ENCODE measurements at regions not wholly inside any gene's neighbourhood (a gene's known extent, or its start where the extent isn't known, plus 50 kb on each side); places are given as distances from the start of the nearest gene placed in this dataset.

GRCh38 chr2:35788543-35788942 is 567.0 kb upstream of the CRIM1 start:
- WGBS, 2 donors = 91 to 97% methylated on average over 10 of the region's 10 CpGs
- H3K27ac ChIP-seq = no peak overlapping the region
- H3K4me3 ChIP-seq = no peak overlapping the region
- no peaks in the 10 kb centered on the region for H3K9me3 ChIP-seq
- TF ChIP-seq CTCF (IDR thresholded peaks at IDR 0.05) (no peak), POLR2A (IDR thresholded peaks at IDR 0.05) (no peak)
- intact Hi-C loops (cut with DNase I) = no loop called here
- no peak for DNase-seq
- H3K4me1 ChIP-seq = no peaks in the 10 kb centered on the region
- no peaks in the 10 kb centered on the region for H3K36me3 ChIP-seq
- H3K27me3 ChIP-seq = no peaks in the 10 kb centered on the region

- Histone ChIP-seq H3K4me3 (no peak overlapping the region), H3K27ac (no peak overlapping the region), H3K36me3 (no peaks in the 10 kb centered on the region), H3K9me3 (no peaks in the 10 kb centered on the region), H3K4me1 (no peaks in the 10 kb centered on the region), H3K27me3 (no peaks in the 10 kb centered on the region)
- 59 to 74% methylated on average over 4 of the region's 4 CpGs for WGBS, 2 donors
- no peak for TF ChIP-seq CTCF (IDR thresholded peaks at IDR 0.05)
- TF ChIP-seq POLR2A (IDR thresholded peaks at IDR 0.05) = no peak
- no peak for DNase-seq
- intact Hi-C loops (cut with DNase I) = no loop called here
These were observed 568.1 kb upstream of the CRIM1 start for GRCh38 chr2:35787302-35788031.

GRCh38 chr2:35785564-35785963 is 570.0 kb upstream of the CRIM1 start:
- Histone ChIP-seq H3K36me3 (no peaks in the 10 kb centered on the region), H3K27ac (no peak overlapping the region), H3K9me3 (no peaks in the 10 kb centered on the region), H3K4me1 (no peaks in the 10 kb centered on the region), H3K27me3 (no peaks in the 10 kb centered on the region), H3K4me3 (no peak overlapping the region)
- no peak for DNase-seq
- TF ChIP-seq POLR2A (IDR thresholded peaks at IDR 0.05) = no peak
- intact Hi-C loops (cut with DNase I) = no loop called here

- 27 to 81% methylated on average over 1 of the region's 1 CpG for WGBS, 2 donors
- TF ChIP-seq POLR2A (IDR thresholded peaks at IDR 0.05) = no peak
- TF ChIP-seq CTCF (IDR thresholded peaks at IDR 0.05) = no peak
- no peak for DNase-seq
- Histone ChIP-seq H3K36me3 (no peaks in the 10 kb centered on the region), H3K27ac (no peak overlapping the region), H3K9me3 (no peaks in the 10 kb centered on the region), H3K27me3 (no peaks in the 10 kb centered on the region), H3K4me1 (no peaks in the 10 kb centered on the region), H3K4me3 (no peak overlapping the region)
- intact Hi-C loops (cut with DNase I) = no loop called here
These were observed 570.8 kb upstream of the CRIM1 start for GRCh38 chr2:35784777-35785176.

GRCh38 chr2:35783723-35784122 is 571.9 kb upstream of the CRIM1 start:
- H3K36me3 ChIP-seq = no peaks in the 10 kb centered on the region
- no peaks in the 10 kb centered on the region for H3K9me3 ChIP-seq
- 59 to 62% methylated on average over 5 of the region's 5 CpGs for WGBS, 2 donors
- intact Hi-C loops (cut with DNase I) = no loop called here
- no peaks in the 10 kb centered on the region for H3K4me1 ChIP-seq
- DNase-seq = no peak
- H3K27ac ChIP-seq = no peak overlapping the region
- TF ChIP-seq CTCF (IDR thresholded peaks at IDR 0.05) (no peak), POLR2A (IDR thresholded peaks at IDR 0.05) (no peak)
- no peak overlapping the region for H3K4me3 ChIP-seq
- no peaks in the 10 kb centered on the region for H3K27me3 ChIP-seq

- no peaks in the 10 kb centered on the region for H3K9me3 ChIP-seq
- H3K27ac ChIP-seq = no peak overlapping the region
- no peak overlapping the region for H3K4me3 ChIP-seq
- 51 to 65% methylated on average over 2 of the region's 2 CpGs for WGBS, 2 donors
- H3K4me1 ChIP-seq = no peaks in the 10 kb centered on the region
- H3K27me3 ChIP-seq = no peaks in the 10 kb centered on the region
- intact Hi-C loops (cut with DNase I) = no loop called here
- DNase-seq = no peak
- TF ChIP-seq CTCF (IDR thresholded peaks at IDR 0.05) (no peak), POLR2A (IDR thresholded peaks at IDR 0.05) (no peak)
- H3K36me3 ChIP-seq = no peaks in the 10 kb centered on the region
These were observed 614.0 kb upstream of the CRIM1 start for GRCh38 chr2:35741556-35741955.
